Esophagus muscularis mucosa (tissue), 3 donors: ENCODE measurements at regions not wholly inside any gene's neighbourhood (a gene's known extent, or its start where the extent isn't known, plus 50 kb on each side); places are given as distances from the start of the nearest gene placed in this dataset.

Experiments
- EP300 ChIP-seq: sonication (generic); formaldehyde crosslinking; IDR thresholded peaks from one replicate; pipeline ENCODE4 v1.6.1; 2017; ENCODE audit warnings: antibody characterized with exemption
- TF ChIP-seq, protein P1 (sequence below), 3 experiments: fragments of 200-600 bp in 2 of 3; fragments of 450-650 bp in 1 of 3; sonication (generic) in 2 of 3; IDR thresholded peaks; one replicate each; pipeline ENCODE4 v1.5.1; 2017 to 2019; ENCODE audit warnings: antibody characterized with exemption in 3 of 3, mild to moderate bottlenecking in 2 of 3, moderate library complexity in 1 of 3

DNA sequence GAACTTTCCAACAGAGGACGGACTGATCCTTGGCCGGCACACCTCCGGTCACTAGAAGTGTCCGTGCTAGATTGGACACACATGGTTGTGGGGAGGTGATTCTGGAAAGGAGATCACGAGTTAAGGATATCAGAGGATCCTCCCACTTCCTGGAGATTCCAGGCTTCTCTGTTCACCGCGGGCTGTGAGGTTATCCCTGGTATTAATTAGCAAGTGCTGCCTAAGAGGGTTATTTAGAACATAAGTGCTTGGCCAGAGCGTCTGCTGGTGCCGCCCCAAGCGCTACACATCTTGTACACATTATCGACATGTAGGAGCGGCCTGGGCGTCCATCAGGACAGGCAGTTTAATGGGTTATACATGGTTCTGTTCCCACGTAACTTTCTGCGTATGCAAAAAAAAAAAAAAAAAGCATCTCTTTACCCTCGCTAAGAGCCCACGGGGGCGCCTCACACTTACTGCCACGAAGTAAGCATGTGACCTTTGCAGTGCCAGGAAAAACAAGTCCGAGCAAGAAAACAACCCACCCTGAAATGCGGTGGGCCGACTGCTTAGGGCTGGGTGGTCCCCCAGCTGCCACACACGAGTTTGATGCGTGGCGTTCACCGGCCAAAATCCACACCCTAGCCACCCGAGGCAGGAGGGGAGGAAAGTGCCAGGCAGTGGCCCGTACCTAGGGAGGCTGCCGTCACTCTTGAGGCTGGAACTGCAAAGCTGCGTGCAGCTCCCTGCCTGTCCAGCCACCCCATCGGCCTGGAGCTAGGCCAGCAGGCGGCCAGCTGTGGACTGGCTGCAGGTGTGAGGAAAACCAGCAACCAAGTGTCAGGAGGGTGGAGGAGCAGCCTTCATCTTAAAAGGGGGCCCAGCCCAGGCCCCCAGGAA is 78.0 kb downstream of the CPN2 start:
- TF ChIP-seq, protein P1, sequence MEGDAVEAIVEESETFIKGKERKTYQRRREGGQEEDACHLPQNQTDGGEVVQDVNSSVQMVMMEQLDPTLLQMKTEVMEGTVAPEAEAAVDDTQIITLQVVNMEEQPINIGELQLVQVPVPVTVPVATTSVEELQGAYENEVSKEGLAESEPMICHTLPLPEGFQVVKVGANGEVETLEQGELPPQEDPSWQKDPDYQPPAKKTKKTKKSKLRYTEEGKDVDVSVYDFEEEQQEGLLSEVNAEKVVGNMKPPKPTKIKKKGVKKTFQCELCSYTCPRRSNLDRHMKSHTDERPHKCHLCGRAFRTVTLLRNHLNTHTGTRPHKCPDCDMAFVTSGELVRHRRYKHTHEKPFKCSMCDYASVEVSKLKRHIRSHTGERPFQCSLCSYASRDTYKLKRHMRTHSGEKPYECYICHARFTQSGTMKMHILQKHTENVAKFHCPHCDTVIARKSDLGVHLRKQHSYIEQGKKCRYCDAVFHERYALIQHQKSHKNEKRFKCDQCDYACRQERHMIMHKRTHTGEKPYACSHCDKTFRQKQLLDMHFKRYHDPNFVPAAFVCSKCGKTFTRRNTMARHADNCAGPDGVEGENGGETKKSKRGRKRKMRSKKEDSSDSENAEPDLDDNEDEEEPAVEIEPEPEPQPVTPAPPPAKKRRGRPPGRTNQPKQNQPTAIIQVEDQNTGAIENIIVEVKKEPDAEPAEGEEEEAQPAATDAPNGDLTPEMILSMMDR (IDR thresholded peaks at IDR 0.05): no peak
- no peak for TF ChIP-seq EP300
